Activated T-helper 2 cell treated with anti-CD3 and anti-CD28 coated beads, Interferon-gamma antibody, Interleukin-2, Interleukin-4, amounts not matched to agents 10 μg/mL and 5 μg/mL and 100 μg/mL, durations not matched to agents 14 hours and 24 hours and 36 hours (primary cell): ENCODE measurements at regions not wholly inside any gene's neighbourhood (a gene's known extent, or its start where the extent isn't known, plus 50 kb on each side); places are given as distances from the start of the nearest gene placed in this dataset.
"Not testable (repeated sequence)": the region's sequence is repeated elsewhere in the genome, so short reads cannot be mapped to it uniquely, and the experiment has no call there.

Source experiments
- DNase-seq: peaks from one replicate; pipeline ENCODE4 v3.0.0; 2021; ENCODE audit warnings: low spot score
- H3K27ac Mint-ChIP-seq: one replicate; pipeline ENCODE4 v1.8.0; 2021; ENCODE audit warnings: mixed read lengths
- H3K27me3 Mint-ChIP-seq: one replicate; pipeline ENCODE4 v1.8.0; 2021; ENCODE audit warnings: low read depth, mixed read lengths
- H3K36me3 Mint-ChIP-seq: one replicate; pipeline ENCODE4 v1.8.0; 2021; ENCODE audit warnings: low read depth, mixed read lengths
- H3K4me1 Mint-ChIP-seq: one replicate; pipeline ENCODE4 v1.8.0; 2021; ENCODE audit warnings: low read depth, mixed read lengths
- H3K4me3 Mint-ChIP-seq: one replicate; pipeline ENCODE4 v1.8.0; 2021; ENCODE audit warnings: low read depth, mild to moderate bottlenecking, moderate library complexity, mixed read lengths
- H3K9me3 Mint-ChIP-seq: one replicate; pipeline ENCODE4 v1.8.0; 2021; ENCODE audit warnings: mixed read lengths
- intact Hi-C: fragments of 100-400 bp; cut with micrococcal nuclease; formaldehyde crosslinking; loops from one replicate; pipeline ENCODE4 v1.15.1; 2023

- H3K9me3 Mint-ChIP-seq, H3K27me3 Mint-ChIP-seq, H3K36me3 Mint-ChIP-seq, H3K27ac Mint-ChIP-seq, H3K4me3 Mint-ChIP-seq, DNase-seq, intact Hi-C loops, H3K4me1 Mint-ChIP-seq: not testable (repeated sequence)
Measured at GRCh38 chr4:8959471-8959870, 87.8 kb upstream of the HMX1 start.

- H3K36me3 Mint-ChIP-seq, H3K9me3 Mint-ChIP-seq, DNase-seq, H3K27ac Mint-ChIP-seq, H3K4me3 Mint-ChIP-seq, H3K4me1 Mint-ChIP-seq, intact Hi-C loops, H3K27me3 Mint-ChIP-seq: not testable (repeated sequence)
Measured at GRCh38 chr4:8954001-8954400, 82.4 kb upstream of the HMX1 start.

DNA sequence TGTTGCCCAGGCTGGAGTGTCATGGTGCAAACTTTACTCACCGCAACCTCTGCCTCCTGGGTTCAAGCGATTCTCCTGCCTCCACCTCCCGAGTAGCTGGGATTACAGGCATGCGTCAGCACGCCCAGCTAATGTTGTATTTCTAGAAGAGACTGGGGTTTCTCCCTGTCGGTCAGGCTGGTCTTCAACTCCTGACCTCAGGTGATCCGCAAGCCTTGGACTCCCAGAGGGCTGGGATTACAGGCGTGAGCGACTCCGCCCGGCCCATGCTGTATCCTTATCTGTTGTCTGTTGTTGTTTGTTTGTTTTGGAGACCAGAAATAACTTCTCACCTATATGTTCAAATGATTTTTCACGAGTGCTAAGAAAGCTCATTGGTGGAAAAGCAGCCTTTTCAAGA lies 81.2 kb upstream of the HMX1 start:
- intact Hi-C loops, DNase-seq: not testable (repeated sequence)

DNA sequence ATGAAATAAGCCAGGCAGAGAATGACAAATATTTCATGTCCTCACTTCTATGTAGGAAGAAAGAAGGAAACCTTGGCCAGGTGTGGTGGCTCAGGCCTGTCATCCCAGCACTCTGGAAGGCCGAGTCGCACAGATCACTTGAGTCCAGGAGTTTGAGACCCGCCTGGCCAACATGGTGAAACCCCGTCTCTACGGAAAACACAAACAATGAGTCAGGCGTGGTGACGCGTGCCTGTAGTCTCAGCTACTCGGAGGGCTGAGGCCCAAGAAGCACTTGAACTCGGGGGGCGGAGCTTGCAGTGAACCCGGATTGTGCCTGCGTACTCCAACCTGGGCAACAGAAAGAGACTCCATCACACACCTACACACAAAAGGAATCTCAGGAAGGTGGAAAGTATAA lies 80.5 kb upstream of the HMX1 start:
- intact Hi-C loops, H3K4me1 Mint-ChIP-seq, H3K9me3 Mint-ChIP-seq, H3K36me3 Mint-ChIP-seq, H3K4me3 Mint-ChIP-seq, H3K27me3 Mint-ChIP-seq, H3K27ac Mint-ChIP-seq, DNase-seq: not testable (repeated sequence)

More for the DNA sequence above, 81.2 kb upstream of the HMX1 start:
- H3K4me1 Mint-ChIP-seq, H3K36me3 Mint-ChIP-seq, H3K27ac Mint-ChIP-seq, H3K27me3 Mint-ChIP-seq, H3K4me3 Mint-ChIP-seq, H3K9me3 Mint-ChIP-seq: not testable (repeated sequence)

DNA sequence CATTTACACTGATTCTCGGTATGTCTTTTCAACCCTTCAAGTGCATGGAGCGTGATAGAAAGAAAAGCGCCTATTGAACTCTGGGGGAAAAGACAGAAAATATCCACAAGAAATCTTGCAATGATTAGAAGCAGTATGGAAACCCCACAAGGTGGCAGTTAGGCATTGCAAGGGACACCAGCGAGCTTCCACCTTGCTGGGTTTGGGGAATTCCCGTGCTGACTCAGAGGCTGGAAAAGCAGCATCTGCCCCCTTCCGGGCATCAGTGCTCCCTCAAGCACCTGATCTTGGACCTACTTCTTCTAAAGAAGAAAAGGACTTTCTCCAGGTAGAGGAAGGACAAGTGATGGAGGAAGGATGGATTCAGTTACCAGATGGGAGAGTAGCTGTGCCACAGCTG lies 73.9 kb upstream of the HMX1 start:
- H3K27ac Mint-ChIP-seq, H3K4me1 Mint-ChIP-seq, DNase-seq, H3K4me3 Mint-ChIP-seq, H3K27me3 Mint-ChIP-seq, intact Hi-C loops, H3K9me3 Mint-ChIP-seq, H3K36me3 Mint-ChIP-seq: not testable (repeated sequence)

DNA sequence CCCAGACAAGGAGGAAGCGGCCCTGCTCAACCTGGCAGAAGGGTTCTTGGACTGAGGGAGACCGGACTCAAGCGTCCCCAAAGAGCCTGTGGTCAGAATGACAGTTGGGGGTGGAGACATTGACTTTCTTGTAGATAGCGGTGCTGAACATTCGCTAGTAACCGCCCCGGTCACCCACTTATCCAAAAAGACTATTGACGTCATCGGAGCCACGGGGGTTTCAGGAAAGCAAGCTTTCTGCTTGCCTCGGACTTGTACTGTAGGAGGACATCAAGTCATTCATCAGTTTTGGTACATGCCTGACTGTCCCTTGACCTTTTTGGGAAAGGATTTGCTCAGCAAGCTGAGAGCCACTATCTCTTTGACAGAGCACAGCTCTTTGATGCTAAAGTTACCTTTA lies 71.7 kb upstream of the HMX1 start:
- not testable (repeated sequence) for H3K4me1 Mint-ChIP-seq, DNase-seq

DNA sequence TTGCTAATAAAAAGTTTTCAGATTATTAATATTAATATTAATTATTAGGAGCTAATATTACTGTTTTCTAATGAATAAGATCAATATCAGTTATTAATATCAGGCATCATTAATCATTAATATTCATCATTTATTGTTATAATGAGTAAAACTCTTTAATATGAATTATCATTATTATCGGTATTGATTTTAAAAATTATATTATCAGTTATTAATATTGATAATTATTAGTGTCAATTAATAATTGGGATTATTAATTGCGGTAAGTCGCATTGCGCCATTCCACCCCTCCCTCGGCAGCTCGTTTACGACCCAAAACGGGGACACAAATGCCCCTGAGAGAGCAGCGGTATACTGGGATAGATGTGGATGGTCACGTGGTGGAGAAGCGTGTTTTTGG lies 70.4 kb upstream of the HMX1 start:
- DNase-seq, H3K4me1 Mint-ChIP-seq, H3K9me3 Mint-ChIP-seq, H3K4me3 Mint-ChIP-seq, H3K27me3 Mint-ChIP-seq, intact Hi-C loops, H3K27ac Mint-ChIP-seq, H3K36me3 Mint-ChIP-seq: not testable (repeated sequence)

More for the DNA sequence above, 71.7 kb upstream of the HMX1 start:
- H3K36me3 Mint-ChIP-seq, H3K27ac Mint-ChIP-seq, H3K4me3 Mint-ChIP-seq, H3K27me3 Mint-ChIP-seq, intact Hi-C loops, H3K9me3 Mint-ChIP-seq: not testable (repeated sequence)

DNA sequence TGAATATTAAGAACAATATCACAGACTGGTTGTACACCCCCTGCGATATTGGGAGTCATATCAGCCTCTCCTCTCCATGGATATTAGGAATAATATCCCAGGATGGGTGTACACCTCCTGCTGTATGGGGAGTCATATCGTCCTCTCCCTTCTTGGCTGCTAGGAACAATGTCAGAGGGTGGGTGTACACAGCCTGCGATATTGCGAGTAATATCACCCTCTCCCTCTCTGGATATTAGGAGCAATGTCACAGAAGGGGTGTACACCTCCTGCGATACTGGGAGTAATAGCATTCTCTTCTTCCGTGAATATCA lies 69.8 kb upstream of the HMX1 start:
- H3K9me3 Mint-ChIP-seq, H3K36me3 Mint-ChIP-seq, H3K27me3 Mint-ChIP-seq, H3K27ac Mint-ChIP-seq, H3K4me1 Mint-ChIP-seq, DNase-seq, intact Hi-C loops, H3K4me3 Mint-ChIP-seq: not testable (repeated sequence)

DNA sequence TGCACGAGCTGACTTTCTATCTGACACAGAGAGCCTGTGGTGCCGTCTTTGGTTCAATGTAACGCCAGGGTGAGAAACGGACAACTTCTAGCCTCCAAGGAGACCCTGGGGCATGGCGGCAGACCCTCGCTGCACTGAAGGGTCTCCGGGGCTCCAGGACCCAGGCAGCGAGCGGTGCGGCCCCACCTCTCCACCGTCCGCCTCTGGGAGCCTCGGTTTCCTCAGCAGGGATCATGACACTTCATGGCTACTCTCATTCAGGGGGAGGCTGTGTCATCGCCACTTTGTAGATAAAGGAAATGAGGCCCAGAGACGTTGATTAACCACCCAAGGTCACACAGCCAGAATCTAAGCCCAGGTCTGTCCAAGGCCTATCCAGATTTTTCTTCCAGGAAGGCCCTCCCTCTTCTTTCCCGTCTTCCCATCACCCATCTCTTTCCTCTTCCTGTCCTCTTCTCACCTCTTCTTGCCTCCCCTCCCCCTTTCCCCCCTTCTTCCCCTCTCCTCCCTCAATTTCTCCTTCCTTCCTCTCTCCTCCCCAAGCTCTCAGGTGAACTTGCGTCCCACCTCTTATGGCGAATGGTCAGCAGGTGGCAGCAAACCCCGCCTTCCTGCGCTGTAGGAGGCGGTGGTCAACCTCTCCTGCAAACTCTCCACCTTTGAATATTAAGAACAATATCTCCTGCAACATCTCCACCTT lies 69.3 kb upstream of the HMX1 start:
- DNase-seq = no peak
- Mint-ChIP-seq H3K27ac (no peak overlapping the region), H3K36me3 (no peaks in the 10 kb centered on the region), H3K4me1 (no peaks in the 10 kb centered on the region), H3K9me3 (no peaks in the 10 kb centered on the region), H3K4me3 (no peak overlapping the region), H3K27me3 (no peaks in the 10 kb centered on the region)
- intact Hi-C loops = no loop called here

DNA sequence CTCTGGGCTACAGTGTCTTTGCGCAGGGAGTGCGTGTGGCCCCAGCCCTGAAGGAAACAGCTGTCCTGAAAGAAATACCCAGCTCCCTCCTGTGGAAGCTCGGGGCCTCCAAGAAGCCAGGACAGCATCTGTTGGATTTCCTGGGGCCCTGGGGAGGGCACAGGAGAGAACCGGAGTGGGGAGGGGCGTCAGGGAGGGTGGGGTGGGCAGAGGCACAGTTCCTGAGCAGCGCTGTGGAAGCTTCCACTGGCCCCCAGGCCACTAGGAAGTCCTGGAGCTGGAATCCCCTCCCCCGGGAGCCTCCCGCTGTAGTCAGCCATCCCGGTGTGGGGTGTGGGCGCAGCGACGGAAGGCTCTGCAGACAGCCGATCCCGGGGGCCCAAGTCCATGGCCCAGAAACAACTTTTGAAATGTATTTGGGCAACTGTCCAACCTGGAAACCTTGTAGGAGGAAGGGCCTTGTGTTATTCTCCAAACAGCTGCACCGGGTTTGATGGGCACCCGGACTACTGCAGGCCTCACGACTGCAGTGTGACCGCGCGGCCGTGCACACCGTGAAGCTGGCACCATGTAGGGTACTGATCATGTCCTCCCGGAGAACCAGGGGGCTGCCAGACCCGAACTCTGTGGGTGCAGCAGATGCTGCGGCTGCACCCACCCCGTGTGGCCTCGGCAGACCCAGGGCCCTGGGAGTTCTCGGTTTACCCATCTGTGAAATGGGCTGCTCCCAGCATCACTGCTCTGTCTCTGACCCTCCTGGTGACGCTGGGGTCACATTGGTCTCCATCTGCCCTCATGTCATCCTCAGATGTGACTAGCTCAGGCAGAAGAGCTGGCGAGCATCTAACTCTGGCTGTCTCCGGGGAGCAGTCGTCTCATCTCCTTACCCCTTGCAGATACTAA lies 68.5 kb upstream of the HMX1 start:
- intact Hi-C loops = no loop called here
- no peaks in the 10 kb centered on the region for H3K36me3 Mint-ChIP-seq
- no peaks in the 10 kb centered on the region for H3K9me3 Mint-ChIP-seq
- no peak for DNase-seq
- no peaks in the 10 kb centered on the region for H3K27me3 Mint-ChIP-seq
- no peaks in the 10 kb centered on the region for H3K4me1 Mint-ChIP-seq
- no peak overlapping the region for H3K27ac Mint-ChIP-seq
- H3K4me3 Mint-ChIP-seq = no peak overlapping the region

GRCh38 chr4:8939160-8939839 lies 67.7 kb upstream of the HMX1 start:
- Mint-ChIP-seq H3K9me3 (no peaks in the 10 kb centered on the region), H3K27ac (no peak overlapping the region), H3K4me3 (no peak overlapping the region), H3K36me3 (no peaks in the 10 kb centered on the region), H3K27me3 (no peaks in the 10 kb centered on the region), H3K4me1 (no peaks in the 10 kb centered on the region)
- intact Hi-C loops = no loop called here
- no peak for DNase-seq

GRCh38 chr4:8938623-8939022 lies 67.0 kb upstream of the HMX1 start:
- peaks cover 5% of the 10 kb centered on the region for H3K9me3 Mint-ChIP-seq
- no peaks in the 10 kb centered on the region for H3K4me1 Mint-ChIP-seq

GRCh38 chr4:8938137-8938536 lies 66.5 kb upstream of the HMX1 start:
- H3K27me3 Mint-ChIP-seq = no peaks in the 10 kb centered on the region
- H3K4me1 Mint-ChIP-seq = no peaks in the 10 kb centered on the region
- H3K27ac Mint-ChIP-seq = no peak overlapping the region
- H3K36me3 Mint-ChIP-seq = no peaks in the 10 kb centered on the region
- intact Hi-C loops = no loop called here
- no peak overlapping the region for H3K4me3 Mint-ChIP-seq
- H3K9me3 Mint-ChIP-seq = peaks cover 10% of the 10 kb centered on the region
- DNase-seq = no peak

More at GRCh38 chr4:8938623-8939022, 67.0 kb upstream of the HMX1 start:
- no peak overlapping the region for H3K27ac Mint-ChIP-seq
- H3K4me3 Mint-ChIP-seq = no peak overlapping the region
- DNase-seq = no peak
- no peaks in the 10 kb centered on the region for H3K27me3 Mint-ChIP-seq
- no peaks in the 10 kb centered on the region for H3K36me3 Mint-ChIP-seq
- intact Hi-C loops = no loop called here
